Mesothelial cell of epicardium (in vitro differentiated cells): ENCODE measurements at regions not wholly inside any gene's neighbourhood (a gene's known extent, or its start where the extent isn't known, plus 50 kb on each side); places are given as distances from the start of the nearest gene placed in this dataset.

Experiments used
- DNase-seq, 2 experiments: peaks; one replicate each; pipeline ENCODE4 v3.0.0; 2021; ENCODE audit warnings: low spot score in 2 of 2; ENCODE audit not compliant: unreplicated experiment in 2 of 2
- H3K27ac Mint-ChIP-seq: 2 replicates; pipeline ENCODE4 v1.8.0; 2021; ENCODE audit warnings: mixed read lengths
- H3K27me3 Mint-ChIP-seq: 2 replicates; pipeline ENCODE4 v1.8.0; 2021; ENCODE audit warnings: low read depth, mixed read lengths
- H3K36me3 Mint-ChIP-seq: 2 replicates; pipeline ENCODE4 v1.8.0; 2021; ENCODE audit warnings: mixed read lengths
- H3K4me1 Mint-ChIP-seq: 2 replicates; pipeline ENCODE4 v1.8.0; 2021; ENCODE audit warnings: mixed read lengths
- H3K4me3 Mint-ChIP-seq: 2 replicates; pipeline ENCODE4 v1.8.0; 2021; ENCODE audit warnings: mild to moderate bottlenecking, moderate library complexity, mixed read lengths
- H3K9me3 Mint-ChIP-seq: 2 replicates; pipeline ENCODE4 v1.8.0; 2021; ENCODE audit warnings: mixed read lengths
- CTCF ChIP-seq: fragments of 200-600 bp; sonication (generic); IDR thresholded peaks from one replicate; pipeline ENCODE4 v1.5.0; 2021; ENCODE audit warnings: antibody characterized with exemption; ENCODE audit not compliant: unreplicated experiment

- Mint-ChIP-seq H3K9me3 (peaks cover 36% of the 10 kb centered on the region), H3K36me3 (no peaks in the 10 kb centered on the region), H3K4me1 (no peaks in the 10 kb centered on the region), H3K27me3 (peaks cover 8% of the 10 kb centered on the region), H3K27ac (no peak overlapping the region), H3K4me3 (no peak overlapping the region)
- DNase-seq = no peak
- no peak for TF ChIP-seq CTCF
These were observed 91.0 kb upstream of the ESR1 start for GRCh38 chr6:151716526-151716932.

- no peaks in the 10 kb centered on the region for H3K4me1 Mint-ChIP-seq
- H3K27me3 Mint-ChIP-seq = peaks cover 10% of the 10 kb centered on the region
- no peak overlapping the region for H3K4me3 Mint-ChIP-seq
- no peaks in the 10 kb centered on the region for H3K36me3 Mint-ChIP-seq
- H3K27ac Mint-ChIP-seq = no peak overlapping the region
- DNase-seq = no peak
- peaks cover 12% of the 10 kb centered on the region for H3K9me3 Mint-ChIP-seq
- no peak for TF ChIP-seq CTCF
These were observed 88.4 kb upstream of the ESR1 start for GRCh38 chr6:151719070-151719469.

- DNase-seq = no peak
- peaks cover 10% of the 10 kb centered on the region for H3K27me3 Mint-ChIP-seq
- no peaks in the 10 kb centered on the region for H3K36me3 Mint-ChIP-seq
- no peaks in the 10 kb centered on the region for H3K4me1 Mint-ChIP-seq
- H3K4me3 Mint-ChIP-seq = no peak overlapping the region
- H3K9me3 Mint-ChIP-seq = no peaks in the 10 kb centered on the region
- TF ChIP-seq CTCF = no peak
- no peak overlapping the region for H3K27ac Mint-ChIP-seq
These were observed 86.3 kb upstream of the ESR1 start for GRCh38 chr6:151721146-151721545.

GRCh38 chr6:151721671-151722070 lies 85.8 kb upstream of the ESR1 start:
- DNase-seq = no peak
- Mint-ChIP-seq H3K4me1 (no peaks in the 10 kb centered on the region), H3K9me3 (no peaks in the 10 kb centered on the region), H3K4me3 (no peak overlapping the region), H3K36me3 (no peaks in the 10 kb centered on the region), H3K27ac (no peak overlapping the region), H3K27me3 (peaks cover 10% of the 10 kb centered on the region)
- TF ChIP-seq CTCF = no peak

- DNase-seq = no peak
- Mint-ChIP-seq H3K4me1 (no peaks in the 10 kb centered on the region), H3K4me3 (no peak overlapping the region), H3K27ac (no peak overlapping the region), H3K9me3 (no peaks in the 10 kb centered on the region), H3K27me3 (peaks cover 10% of the 10 kb centered on the region), H3K36me3 (no peaks in the 10 kb centered on the region)
- no peak for TF ChIP-seq CTCF
These were observed 85.1 kb upstream of the ESR1 start for GRCh38 chr6:151722342-151722741.

- Mint-ChIP-seq H3K9me3 (no peaks in the 10 kb centered on the region), H3K4me3 (no peak overlapping the region), H3K4me1 (no peaks in the 10 kb centered on the region), H3K27me3 (peaks cover 10% of the 10 kb centered on the region), H3K27ac (no peak overlapping the region), H3K36me3 (no peaks in the 10 kb centered on the region)
- no peak for TF ChIP-seq CTCF
- no peak for DNase-seq
These were observed 84.3 kb upstream of the ESR1 start for GRCh38 chr6:151723152-151723551.
